Bone marrow (tissue), 2 donors: ENCODE measurements at regions not wholly inside any gene's neighbourhood (a gene's known extent, or its start where the extent isn't known, plus 50 kb on each side); places are given as distances from the start of the nearest gene placed in this dataset.
"Not testable (repeated sequence)": the region's sequence is repeated elsewhere in the genome, so short reads cannot be mapped to it uniquely, and the experiment has no call there.

ENCODE experiments used
- DNase-seq, 2 donors: peaks; one replicate each; lab custom pipeline; 2025; lab: John Stamatoyannopoulos, UW

DNA sequence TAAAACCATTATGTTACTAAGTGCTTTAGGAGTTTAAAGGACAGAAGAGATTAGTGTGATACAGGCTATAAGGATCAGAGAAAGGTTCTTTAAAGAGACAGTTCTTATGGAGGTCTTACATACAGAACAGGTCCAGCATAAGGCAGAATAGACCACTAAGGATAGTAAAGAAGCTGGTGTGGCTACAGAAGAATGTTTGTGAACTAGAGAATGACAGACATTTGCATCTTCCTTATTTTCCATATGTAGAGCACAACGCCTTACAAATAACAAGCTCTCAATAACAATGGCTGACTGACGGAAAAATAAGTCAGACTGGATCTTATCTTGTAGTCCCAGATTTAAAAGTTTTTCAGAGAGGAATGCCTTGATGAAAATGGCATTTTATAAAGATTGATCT is 95.6 kb upstream of the NOTCH2NLA start:
- not testable (repeated sequence) for DNase-seq

DNA sequence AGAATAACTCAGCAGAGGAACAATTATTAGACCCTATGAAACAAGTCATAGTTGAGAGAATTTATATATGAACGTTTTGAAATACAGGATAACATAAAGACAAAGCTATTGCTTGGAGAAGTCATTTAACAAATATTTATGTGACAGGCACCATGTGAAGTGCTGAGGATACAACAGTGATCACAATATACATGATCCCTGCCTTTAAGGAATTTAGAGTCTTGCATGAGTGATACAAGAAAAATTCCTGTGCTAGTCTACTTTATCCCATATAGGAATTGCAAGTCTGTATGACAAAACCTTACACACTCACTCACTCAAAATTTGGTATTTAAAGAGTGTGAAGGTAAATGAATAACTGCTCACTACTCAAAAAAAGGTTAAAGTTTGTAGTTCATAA is 94.5 kb upstream of the NOTCH2NLA start:
- DNase-seq, result not testable (repeated sequence)

DNA sequence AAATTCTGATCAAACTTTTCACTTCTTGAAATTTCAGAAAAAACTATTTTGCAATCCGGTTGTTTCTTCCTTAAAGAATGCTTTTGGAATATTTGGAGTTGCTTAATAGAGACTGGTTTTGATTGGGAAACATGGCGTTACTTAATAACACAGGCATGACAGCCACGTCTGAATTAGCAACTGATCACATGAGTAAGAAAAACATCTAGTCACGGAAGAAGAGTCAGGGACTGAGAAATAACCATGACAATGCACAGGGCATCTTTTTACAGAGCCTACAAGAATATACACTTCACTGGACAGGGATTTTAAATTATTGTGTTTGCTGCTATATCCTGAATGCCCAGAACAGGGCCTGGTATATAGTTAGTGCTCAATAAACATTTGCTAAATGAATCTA is 94.1 kb upstream of the NOTCH2NLA start:
- not testable (repeated sequence) for DNase-seq

DNA sequence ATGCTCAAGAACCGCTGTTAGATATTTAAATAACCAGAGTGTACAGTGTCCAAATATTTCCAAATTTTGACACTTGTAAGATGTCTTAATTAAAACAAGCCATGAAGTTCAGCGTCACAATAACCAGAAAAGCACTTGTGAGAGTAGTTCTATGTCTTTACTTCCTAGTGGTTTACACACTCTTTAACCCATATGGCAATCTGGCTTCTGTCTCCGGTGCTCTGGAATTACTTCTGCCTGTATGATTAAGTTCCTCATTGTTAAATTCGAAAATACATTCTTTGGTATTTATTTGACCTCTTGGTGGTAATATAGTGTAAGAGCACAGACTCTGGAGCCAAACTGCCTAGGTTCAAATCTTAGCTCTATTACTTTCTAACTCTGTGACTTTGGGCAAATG is 89.9 kb upstream of the NOTCH2NLA start:
- DNase-seq, result not testable (repeated sequence)

DNA sequence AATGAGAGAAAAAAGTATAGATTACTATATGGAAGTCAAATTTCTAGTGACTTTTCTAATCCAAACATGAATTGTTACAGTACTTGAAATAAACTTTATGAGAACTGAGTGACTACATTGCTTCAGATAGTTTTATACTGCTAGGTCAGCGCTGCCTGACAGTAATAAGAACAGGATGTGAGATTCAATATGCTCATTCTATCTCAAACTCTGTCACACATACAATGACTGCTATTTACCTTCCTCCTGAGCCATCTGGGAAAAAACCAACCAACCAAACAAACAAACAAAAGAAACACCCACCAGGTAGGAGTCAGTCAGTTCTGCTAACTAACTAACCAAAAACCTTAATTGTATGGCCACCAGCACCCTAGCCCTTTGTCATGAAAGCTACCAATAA is 89.0 kb upstream of the NOTCH2NLA start:
- DNase-seq, result not testable (repeated sequence)

DNA sequence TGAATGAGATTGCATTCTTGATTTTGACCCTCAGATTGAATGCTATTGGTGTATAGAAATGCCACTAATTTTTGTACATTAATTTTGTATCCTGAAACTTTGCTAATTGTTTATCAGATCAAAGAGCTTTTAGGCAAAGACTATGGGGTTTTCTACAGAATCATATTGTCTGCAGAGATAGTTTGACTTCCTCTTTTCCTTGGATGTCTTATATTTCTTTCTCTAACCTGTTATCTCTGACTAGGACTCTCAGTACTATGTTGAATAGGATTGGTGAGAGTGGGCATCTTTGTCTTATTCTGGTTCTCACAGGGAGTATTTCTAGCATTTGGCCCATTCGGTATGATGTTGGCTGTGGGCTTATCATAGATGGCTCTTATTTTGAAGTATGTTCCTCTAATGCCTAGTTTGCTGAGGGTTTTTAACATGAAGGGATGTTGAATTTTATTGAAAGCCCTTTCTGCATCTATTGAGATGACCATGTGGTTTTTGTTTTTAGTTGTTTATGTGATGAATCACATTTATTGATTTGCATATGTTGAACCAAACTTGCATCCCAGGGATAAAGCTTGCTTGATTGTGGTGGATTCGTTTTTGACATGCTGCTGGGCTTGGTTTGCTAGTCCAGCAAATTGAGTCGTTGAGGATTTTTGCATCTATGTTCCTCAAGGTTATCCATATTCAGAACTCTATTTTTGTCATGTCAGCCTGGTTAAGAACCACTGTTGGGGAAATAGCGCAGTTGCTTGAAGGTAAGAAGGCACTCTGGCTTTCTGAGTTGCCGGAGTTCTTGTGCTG is 85.8 kb upstream of the NOTCH2NLA start:
- not testable (repeated sequence) for DNase-seq

DNA sequence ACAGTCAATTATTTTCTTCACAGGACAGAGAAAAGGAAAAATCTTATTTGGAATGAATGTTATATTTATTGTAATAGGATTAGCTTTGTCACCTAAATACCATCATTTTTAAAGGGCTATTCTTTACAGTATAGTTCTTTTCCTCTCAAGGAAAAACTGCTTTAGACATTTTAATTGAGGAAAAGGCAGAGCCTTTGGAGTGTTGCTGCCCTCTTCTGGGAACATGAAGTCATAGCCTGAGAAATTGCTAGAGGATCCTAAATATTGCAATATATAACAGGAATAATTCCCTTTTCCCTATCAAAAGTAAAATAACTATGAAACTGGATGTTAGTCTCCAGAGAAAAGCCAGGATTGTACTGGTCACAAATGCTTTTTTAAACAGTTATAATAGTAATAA is 81.8 kb upstream of the NOTCH2NLA start:
- DNase-seq, result not testable (repeated sequence)

DNA sequence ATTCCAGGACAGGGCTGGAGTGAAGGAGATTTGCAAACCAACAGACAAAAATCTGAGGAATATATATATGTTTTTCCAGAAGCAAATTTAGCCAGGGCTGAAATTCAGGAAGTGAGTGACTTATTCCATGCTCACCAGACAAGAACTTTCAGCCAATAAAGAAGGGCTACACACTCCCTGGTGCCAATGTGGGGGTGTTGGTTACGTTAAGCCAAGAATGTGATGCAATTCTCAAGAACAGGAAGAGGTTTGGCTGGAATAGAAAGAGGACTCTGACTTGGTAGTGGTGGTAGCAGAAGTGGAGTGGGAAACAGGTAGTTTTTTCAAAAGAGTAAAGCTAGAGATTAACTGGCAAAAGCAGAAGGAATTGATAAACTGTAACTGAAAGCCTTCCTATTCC is 80.6 kb upstream of the NOTCH2NLA start:
- not testable (repeated sequence) for DNase-seq

DNA sequence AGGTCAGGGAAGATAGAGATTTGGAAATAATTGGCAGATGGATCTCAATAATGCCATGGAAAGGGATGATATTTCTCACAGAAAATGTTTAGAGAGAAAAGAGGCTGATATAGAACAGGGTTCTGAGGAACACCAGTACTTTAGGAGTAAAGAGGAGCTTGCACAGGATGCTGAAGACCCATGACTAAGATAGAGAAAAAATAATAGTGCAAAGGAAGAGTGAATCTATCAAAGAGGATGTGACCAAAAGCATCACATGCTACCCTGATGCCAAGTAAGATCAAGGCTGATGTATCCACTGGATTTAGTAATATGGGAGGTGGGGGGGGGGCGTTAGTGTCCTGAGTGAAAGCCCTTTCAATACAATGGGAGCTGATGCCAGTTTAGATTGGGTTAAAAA is 80.1 kb upstream of the NOTCH2NLA start:
- not testable (repeated sequence) for DNase-seq

DNA sequence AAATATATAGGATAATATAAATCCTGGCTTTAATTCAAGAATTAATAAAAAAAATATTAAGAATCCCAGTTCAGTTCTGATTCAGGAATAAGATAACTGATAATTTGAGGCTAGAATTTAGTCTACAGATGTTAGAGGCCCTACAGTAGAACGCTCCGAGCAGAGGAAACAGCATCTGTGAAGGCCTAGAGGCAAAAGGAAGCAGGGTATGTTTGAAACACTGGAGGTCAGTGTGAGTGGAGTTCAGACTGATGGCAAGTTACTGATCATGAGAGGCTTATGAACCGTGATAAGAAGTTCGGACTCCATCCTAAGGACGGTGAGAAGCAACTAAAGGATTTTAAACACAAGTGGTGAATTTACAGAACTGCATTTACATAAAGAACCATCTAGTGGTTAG is 79.3 kb upstream of the NOTCH2NLA start:
- DNase-seq, result not testable (repeated sequence)

DNA sequence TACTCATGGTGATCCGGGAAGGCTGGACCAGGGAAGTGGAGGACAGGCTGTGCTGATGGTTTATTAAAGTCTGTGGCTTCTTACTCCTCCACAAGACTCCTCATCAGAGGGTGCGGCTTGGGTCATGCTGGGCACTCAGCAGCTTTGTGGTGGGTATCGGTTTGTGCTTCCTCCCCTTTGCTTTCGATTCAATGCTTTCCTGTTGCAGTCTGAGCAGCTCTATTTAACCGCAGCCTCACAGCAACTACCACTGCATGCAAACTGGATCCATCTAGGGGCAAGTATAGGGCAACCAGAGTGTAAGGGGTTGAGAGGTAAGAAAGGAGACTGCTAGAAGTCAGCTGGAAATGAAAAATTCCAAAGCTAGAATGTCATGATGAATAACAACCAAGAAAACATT is 78.8 kb upstream of the NOTCH2NLA start:
- DNase-seq, result not testable (repeated sequence)

DNA sequence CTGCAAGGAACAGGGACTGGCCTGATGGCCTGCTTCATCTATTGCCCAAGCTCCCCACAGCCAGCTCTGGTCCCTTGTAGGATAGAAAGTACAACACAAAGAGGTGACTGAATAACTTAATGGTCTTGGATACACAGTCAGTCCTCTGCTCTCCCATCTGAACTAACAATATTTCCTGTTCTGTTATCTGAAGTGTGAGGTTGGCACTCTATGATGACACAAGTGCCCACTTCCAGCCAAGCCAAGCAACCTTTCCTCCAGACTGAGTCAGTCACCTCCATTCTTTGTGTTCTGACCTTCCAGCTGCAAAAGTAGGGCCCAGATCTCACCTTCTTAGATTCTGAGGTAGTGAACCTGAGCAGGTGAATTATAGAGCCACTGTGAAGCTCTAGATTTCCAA is 77.8 kb upstream of the NOTCH2NLA start:
- DNase-seq, result not testable (repeated sequence)

DNA sequence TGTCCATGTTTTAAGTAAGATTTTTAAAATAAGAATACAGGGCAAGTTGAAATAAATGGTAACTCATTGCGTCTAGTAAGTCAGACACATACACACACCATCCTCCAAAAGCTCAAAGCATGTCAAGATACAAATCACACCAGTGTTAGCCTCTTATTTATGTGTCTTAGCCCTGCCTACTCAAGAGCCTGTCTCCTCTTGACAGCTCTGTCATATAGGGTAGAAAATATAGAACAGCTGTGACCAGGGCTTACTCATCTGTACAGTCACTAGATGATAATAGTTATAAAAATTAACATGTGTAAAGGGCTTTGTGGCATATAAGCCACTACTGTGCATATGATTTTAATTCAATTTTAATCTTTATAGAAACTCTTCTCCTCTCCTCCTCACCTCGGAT is 76.6 kb upstream of the NOTCH2NLA start:
- not testable (repeated sequence) for DNase-seq

DNA sequence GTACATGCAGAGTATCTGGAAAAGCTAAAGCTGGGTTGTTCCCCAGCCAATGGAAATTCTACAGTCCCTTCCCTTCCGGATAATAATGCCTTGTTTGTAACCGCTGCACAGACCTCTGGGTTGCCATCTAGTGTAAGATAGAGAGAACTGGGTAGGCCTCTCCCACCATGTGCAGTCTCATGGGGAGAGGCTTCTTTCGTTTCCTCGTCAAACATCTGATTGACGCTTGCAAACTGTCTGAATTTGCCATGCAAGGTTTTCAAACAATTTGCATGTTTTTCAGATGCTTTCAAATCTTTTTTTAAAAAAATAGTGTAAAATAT is 69.7 kb upstream of the NOTCH2NLA start:
- DNase-seq, result not testable (repeated sequence)

DNA sequence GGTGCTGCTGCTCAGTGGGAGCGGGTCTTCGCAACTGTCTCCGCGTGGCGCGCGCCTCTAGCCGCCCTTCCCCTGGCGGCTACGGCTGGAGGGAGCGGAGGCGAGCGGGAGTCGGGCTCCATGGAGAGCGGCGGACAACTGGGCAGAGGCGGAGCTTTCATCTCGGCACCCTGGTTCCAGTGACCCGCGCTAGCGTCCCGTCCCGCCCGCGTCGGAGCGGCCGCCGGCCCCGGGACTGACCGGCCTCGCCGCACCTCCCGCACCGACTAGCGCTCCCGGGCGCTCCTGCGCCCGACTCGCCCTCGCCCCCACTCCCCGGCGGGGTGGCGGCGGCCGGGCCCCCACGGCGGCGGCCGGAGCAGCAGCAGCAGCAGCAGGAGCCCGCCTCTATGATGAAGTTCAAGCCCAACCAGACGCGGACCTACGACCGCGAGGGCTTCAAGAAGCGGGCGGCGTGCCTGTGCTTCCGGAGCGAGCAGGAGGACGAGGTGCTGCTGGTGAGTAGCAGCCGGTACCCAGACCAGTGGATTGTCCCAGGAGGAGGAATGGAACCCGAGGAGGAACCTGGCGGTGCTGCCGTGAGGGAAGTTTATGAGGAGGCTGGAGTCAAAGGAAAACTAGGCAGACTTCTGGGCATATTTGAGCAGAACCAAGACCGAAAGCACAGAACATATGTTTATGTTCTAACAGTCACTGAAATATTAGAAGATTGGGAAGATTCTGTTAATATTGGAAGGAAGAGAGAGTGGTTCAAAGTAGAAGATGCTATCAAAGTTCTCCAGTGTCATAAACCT is 69.2 kb upstream of the NOTCH2NLA start:
- not testable (repeated sequence) for DNase-seq

DNA sequence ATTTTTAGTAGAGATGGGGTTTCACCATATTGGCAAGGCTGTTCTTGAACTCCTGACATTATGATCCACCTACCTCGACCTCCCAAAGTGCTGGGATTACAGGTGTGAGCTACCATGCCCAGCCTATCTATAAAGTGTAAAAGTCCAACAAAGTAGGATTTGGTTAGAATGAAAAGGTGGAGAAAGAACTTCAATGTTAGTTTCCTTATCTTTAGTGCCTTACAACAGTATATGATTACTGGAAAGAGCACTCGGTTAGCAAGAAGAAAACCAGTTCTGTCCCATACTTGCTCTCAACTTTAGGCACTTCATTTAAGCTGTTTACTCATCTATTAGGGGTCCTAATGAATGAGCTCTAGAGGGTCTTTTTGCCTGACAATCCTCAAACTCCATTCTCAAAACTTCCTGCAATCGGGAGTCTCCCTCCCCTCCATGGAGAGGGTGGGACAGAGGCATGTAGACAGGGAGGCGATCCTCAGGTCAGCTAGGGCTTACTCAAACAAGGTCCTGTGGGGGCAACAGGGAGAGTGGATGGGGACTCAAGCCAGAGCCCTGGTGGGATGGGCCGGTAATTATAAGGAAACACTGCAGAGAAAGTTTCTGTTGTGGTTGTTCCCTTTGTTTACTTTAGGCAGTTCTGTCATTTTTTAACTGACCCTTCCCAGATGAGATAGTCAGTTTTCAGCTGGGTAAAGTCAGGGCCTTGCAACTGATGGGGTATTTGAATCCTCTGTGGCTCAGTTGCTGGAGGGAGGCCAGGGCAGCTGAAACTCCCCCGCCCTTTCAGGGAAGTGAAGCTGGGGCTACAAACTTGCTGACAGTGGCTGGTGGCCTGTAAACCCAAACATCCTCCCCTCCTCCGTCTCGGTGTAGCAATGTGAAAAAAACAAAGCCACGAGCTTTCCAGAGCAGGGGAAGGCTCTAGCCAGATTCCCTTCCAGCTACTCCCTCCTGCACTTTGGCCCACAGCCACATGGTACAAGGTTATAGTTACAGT is 64.4 kb upstream of the NOTCH2NLA start:
- not testable (repeated sequence) for DNase-seq

DNA sequence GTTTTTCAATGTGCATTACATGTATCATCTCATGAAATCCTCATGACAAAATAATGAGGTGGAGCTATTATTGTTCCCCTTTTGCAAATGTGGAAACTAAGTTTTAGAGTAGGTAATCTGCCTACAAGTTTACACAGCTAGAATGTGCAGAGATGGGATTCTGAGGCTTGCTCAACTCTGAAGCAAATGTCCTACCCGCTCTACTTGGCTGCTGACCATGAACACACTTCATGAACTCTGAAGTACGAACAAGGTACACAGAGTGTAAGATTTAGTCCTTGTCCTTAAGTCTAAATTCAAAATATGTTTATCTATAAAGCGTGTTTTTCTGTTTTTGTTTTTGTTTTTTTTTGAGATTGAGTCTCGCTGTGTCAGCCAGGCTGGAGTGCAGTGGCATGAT is 63.6 kb upstream of the NOTCH2NLA start:
- DNase-seq, result not testable (repeated sequence)

DNA sequence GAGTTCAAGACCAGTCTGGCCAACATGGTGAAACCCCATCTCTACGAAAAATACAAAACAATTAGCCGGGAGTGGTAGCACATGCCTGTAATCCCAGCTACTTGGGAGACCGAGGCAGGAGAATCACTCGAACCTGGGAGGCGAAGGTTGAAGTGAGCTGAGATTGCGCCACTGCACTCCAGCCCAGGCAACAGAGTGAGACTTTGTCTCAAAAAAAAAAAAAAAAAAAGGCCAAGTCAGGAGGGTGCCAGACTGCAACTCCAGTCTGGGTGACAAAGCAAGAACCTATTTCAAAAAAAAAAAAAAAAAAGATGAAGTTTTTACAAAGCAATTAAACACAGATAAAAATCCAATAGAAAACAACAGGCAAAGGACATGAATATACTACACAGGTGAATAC is 59.1 kb upstream of the NOTCH2NLA start:
- not testable (repeated sequence) for DNase-seq

DNA sequence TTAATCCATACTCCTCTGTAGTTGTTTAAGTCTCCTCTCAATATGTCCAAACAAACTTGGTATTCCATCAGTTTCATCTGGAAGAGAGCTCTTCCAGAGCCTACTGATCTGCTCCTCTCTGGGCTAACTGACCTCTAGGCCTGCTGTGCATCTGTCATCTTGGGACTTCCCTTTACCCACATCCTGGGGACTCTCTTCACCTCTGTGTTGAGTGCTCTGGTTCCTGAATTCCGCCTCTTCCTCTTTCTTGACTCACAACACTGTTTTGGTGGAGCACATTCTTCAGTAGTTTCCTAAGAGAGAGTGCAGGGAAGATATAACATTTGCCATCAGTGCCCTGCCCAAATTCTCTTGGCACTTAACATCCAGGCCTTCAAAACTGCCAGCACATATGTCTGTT is 55.9 kb upstream of the NOTCH2NLA start:
- DNase-seq, result not testable (repeated sequence)

DNA sequence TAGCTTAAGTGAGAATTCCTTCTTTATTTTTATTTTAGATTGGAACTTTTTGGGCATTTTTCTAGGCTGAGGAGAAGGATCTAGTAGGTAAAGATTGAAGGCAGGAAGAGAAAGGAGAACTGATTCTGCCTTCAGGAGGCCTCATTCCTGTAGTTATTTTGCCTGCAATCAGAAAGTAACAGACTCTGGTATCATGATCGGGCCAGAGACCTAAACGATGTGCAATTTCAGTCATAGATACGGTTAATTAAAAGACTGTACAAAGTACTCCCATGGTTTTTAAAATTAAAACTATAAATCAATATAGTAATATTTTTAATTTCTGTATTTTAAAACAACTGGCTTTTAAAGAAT is 54.7 kb upstream of the NOTCH2NLA start:
- DNase-seq, result not testable (repeated sequence)

DNA sequence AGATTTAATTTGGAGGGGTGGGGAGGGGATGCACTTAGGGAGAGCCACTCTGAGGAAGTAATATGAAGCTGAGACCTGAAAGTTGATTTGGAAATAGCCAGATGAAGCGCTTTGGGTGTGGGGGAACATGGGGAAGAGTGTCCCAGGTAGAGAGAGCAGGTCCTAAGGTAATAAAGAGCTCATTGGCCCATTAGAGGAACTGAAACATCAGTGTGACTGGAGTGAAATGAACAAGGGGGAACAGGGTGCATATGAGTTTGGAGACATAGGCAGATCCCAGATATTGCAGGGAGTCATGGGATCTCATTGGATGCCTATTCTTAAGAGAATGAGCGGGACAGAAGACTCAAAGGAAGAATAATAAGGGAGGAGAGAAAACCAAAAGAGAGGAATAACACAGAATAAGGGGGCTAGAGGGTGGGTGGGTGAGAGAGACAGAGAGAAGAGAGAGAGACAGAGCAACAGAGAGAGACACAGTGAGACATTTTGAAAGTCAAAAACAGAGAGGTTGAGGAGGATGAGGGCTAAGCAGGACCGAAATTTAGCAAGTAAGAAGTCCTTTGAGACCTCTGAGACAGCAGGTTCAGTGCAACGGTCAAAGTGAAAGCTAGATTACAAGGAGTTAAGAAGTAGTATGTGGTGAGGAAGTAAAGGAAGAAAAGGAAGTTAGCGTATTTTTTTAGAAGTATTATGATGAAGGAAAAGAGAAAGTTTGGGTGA is 54.1 kb upstream of the NOTCH2NLA start:
- DNase-seq, result not testable (repeated sequence)
